8988T (cell line): ENCODE measurements at regions not wholly inside any gene's neighbourhood (a gene's known extent, or its start where the extent isn't known, plus 50 kb on each side); places are given as distances from the start of the nearest gene placed in this dataset.
"Not testable (repeated sequence)": the region's sequence is repeated elsewhere in the genome, so short reads cannot be mapped to it uniquely, and the experiment has no call there.

Experiments
- DNase-seq: peaks from one replicate; pipeline ENCODE4 v3.0.0; 2011

GRCh38 chr6:140201787-140202458 is 827.5 kb upstream of the CITED2 start:
- DNase-seq: no peak

GRCh38 chr6:140193269-140193668 is 818.8 kb upstream of the CITED2 start:
- no peak for DNase-seq

DNA sequence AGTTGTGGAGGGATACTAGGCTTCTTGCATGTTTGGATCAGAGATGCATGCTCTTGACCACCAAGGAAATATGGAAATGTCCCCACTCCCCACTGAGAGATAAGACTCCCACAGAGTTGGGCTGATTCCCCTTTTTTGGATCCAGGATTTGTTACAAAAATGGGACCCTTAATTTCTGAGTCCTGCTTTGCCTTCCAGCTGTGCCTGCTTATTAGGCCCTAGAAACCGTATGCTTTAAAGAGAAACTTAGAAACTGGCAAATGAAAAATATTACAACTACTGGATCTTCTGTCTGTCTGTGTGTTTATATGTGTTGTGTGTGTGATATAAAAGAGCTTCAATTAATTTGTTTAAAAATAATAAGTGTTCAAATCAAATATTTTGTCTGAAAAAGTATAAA is 817.6 kb upstream of the CITED2 start:
- DNase-seq: no peak

- DNase-seq: not testable (repeated sequence)
Measured at GRCh38 chr6:140189263-140189662, 814.8 kb upstream of the CITED2 start.

DNA sequence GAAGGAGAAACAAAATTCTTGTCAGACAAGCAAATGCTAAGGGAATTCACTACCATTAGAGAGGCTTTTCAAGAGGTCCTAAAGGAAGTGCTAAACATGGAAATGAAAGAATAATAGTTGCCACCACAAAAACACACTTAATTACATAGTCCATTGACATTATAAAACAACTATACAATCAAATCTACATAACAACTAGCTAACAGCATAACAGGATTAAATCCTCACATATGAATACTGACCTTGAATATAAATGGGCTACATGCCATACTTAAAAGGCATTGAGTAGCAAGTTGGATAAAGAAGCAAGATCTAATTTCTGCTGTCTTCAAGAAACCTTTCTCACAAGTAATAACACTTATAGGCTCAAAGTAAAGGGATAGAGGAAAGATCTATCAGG is 811.5 kb upstream of the CITED2 start:
- DNase-seq: no peak

GRCh38 chr6:140183881-140184280 is 809.4 kb upstream of the CITED2 start:
- no peak for DNase-seq

DNA sequence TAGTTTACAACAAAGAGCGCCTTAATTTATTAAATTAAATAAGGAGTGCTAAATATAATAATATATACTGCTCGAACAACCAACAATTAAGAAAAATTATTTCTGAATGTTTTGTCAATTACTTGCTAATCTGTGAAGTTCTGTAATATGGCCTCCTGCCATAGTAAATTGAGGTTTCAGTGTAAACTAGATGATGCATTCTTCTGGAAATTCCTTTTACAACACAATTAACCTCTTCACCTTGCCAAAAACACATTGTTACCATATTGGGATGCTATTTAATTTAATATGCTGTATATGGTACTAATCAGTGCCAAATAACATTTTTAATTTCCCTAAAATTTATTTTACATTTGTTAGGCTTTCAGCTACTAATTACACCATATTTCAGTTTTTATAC is 808.4 kb upstream of the CITED2 start:
- DNase-seq: no peak

DNA sequence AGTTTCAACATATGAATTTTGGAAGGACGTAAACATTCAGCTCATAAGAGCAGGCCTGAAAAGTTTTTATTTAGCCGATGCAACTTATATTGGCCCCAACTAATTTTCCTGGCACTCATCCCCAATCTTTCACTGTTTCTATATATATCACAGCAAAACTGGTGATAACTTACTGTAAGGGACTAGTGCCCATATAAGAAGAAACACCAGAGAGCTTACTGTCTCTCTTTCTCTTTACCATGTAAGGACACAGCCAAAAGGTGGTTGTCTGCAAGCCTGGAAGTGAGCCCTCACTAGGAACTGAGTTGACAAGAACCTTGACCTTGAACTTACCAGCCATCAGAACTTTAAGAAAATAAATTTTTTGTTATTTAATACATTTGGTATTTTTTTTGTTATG is 807.4 kb upstream of the CITED2 start:
- no peak for DNase-seq

GRCh38 chr6:140180306-140180705 is 805.9 kb upstream of the CITED2 start:
- DNase-seq: no peak

DNA sequence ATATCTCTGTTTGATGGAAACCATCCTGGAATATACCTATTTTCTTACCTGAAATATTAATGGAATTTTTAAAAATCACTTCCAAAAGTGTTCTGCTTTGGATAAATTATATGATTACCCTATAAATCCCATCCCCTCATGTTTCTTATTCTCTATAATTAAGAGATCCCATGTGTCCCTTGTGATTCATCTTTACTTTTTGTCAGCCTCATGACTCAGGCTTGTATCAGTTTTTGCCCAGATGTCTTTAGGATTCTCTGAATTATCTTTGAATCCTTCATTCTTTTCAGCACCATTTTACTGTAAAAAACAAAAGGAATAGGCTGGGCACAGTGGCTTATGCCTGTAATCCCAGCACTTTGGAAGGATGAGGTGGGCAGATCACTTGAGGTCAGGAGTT is 804.5 kb upstream of the CITED2 start:
- no peak for DNase-seq

GRCh38 chr6:140178520-140178919 is 804.1 kb upstream of the CITED2 start:
- no peak for DNase-seq

DNA sequence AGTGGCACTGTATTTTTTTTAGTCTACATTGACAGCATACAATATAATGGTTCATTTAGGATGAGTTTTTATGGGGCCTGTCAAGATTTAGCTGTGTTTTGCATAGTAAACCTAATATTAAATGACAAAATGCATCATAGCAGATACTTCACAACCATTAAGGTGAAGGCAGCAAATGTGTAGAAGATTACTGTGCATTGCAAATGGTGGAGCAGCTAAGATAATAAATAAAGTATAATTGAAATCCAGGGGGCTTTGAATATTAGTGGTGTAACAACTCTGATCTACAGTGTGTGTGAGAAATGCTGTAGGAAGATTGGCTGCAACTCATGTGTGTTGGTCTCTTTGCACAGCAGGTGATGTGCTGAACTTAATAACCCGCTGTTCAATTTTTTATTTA is 801.9 kb upstream of the CITED2 start:
- DNase-seq: no peak

GRCh38 chr6:140175486-140175885 is 801.0 kb upstream of the CITED2 start:
- no peak for DNase-seq

GRCh38 chr6:140174524-140174923 is 800.1 kb upstream of the CITED2 start:
- DNase-seq: no peak

DNA sequence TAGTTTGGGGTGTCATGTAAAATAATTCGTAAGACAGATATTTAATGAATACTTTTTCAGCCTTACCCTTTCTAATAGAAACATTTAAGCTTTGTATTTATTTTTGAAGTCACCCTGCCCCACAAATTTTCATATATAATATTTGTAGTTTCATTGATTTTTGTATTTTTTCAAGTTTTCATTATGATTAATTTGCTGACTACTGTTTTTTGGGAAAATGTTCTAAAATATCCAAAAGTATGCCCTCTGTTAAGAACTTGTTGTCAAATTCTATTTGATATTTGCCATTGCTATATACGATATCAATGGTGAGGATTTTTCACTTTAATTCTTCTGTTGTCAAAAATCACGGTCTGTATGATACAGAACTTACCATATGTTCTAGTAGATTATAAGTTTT is 793.9 kb upstream of the CITED2 start:
- no peak for DNase-seq

GRCh38 chr6:140160909-140161308 is 786.5 kb upstream of the CITED2 start:
- no peak for DNase-seq

- no peak for DNase-seq
Measured at GRCh38 chr6:140160494-140160893, 786.0 kb upstream of the CITED2 start.

DNA sequence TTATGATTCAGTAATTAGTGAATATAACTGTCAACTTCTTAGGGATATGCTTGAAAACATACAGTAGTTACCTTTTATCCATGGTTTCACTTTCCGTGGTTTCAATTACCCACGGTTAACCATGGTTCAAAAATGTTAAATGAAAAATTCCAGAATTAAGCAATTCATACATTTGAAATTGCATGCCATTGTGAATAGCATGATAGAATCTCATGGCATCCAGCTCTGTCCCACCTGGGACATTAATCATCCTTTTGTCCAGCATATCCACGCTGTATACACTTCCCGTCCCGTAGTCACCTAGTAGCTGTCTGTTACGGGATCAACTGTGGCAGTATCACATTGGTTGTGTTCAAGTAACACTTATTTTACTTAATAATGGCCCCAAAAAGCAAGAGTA is 781.7 kb upstream of the CITED2 start:
- DNase-seq: no peak

DNA sequence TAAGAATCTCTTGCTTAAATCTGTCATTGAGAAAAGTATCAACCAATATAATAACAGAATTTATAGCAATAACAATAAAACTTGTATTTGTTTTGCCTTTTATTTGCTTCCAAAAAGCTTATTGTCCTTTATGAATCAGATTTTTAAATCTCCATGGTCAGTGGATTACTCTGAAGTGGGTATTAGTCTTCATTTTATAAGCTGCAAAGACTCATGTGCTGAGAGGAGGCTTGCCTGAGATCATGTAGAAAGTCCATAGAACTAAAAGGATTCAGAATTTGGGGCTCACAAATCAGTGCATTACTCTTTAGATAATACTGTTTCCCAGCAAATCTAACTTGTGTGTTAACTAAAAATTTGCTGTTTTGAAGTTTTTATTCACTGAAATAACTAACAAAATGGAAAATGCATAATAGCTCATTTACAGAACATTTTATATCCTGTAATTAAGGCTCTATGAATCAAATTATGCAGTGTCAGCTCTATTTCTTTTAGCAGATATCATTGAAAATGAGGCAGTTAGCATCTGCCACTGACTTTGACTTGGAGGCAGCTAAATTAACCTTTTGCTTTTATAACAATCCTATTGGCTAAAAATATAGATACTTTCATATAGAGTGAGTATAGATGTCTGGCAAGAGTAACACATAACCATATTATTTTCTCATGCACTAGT is 781.1 kb upstream of the CITED2 start:
- DNase-seq: no peak

GRCh38 chr6:140153703-140154102 is 779.3 kb upstream of the CITED2 start:
- DNase-seq: no peak

- not testable (repeated sequence) for DNase-seq
Measured at GRCh38 chr6:140147825-140148814, 773.7 kb upstream of the CITED2 start.

DNA sequence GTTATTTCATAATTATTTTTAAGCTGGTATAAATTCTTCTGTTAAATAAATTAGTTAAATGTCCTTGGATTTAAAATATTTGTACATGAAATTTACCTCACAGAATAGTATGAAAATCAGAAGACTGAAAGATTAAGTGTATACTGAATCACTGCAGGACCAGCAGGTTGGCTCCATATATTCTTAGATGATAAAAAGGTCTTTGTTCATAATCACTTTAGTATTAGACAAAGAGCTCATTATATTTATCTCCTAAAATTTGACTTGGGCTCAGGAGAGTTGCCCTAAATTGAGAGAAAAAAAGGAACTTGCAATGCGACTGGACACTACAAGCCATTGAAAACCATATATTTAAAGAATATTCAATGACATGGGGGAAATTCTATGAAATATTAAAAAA is 766.4 kb upstream of the CITED2 start:
- DNase-seq: no peak

GRCh38 chr6:140138311-140139010 is 764.0 kb upstream of the CITED2 start:
- DNase-seq: no peak
